SU-DHL-6 (cell line): ENCODE measurements at regions not wholly inside any gene's neighbourhood (a gene's known extent, or its start where the extent isn't known, plus 50 kb on each side); places are given as distances from the start of the nearest gene placed in this dataset.

ENCODE experiments used
- H2AFZ ChIP-seq: fragments of 200-600 bp; sonication (generic); 2 replicates; pipeline ENCODE4 v1.6.1; 2014; ENCODE audit warnings: low read depth, mild to moderate bottlenecking, moderate library complexity, mixed read lengths, antibody characterized with exemption, low read length; ENCODE audit not compliant: severe bottlenecking
- H3F3A ChIP-seq: fragments of 200-600 bp; shearing (Covaris generic); 2 replicates; pipeline ENCODE4 v1.6.0; 2016; ENCODE audit warnings: antibody characterized with exemption, mild to moderate bottlenecking; ENCODE audit not compliant: insufficient read depth
- H3K27ac ChIP-seq: fragments of 200-600 bp; sonication (generic); 2 replicates; pipeline ENCODE4 v1.5.1; 2016; ENCODE audit warnings: low read depth, mild to moderate bottlenecking, low read length, moderate library complexity, mixed read lengths
- H3K27me3 ChIP-seq: fragments of 200-600 bp; sonication (generic), shearing (Covaris generic); 2 replicates; pipeline ENCODE4 v1.6.0; 2014; ENCODE audit warnings: mild to moderate bottlenecking, low read length
- H3K36me3 ChIP-seq: fragments of 200-600 bp; sonication (generic); 2 replicates; pipeline ENCODE4 v1.6.1; 2014; ENCODE audit warnings: mild to moderate bottlenecking, low read length, mixed read lengths
- H3K4me2 ChIP-seq: fragments of 300-600, 200-600 bp; shearing (Covaris generic), sonication (generic); 2 replicates; pipeline ENCODE4 v1.6.0; 2014; ENCODE audit warnings: low read length, low read depth, mild to moderate bottlenecking; ENCODE audit not compliant: poor library complexity, severe bottlenecking
- H3K4me3 ChIP-seq: fragments of 200-600 bp; sonication (generic); 2 replicates; pipeline ENCODE4 v1.5.1; 2014; ENCODE audit warnings: antibody characterized with exemption, low read length, mild to moderate bottlenecking, mixed read lengths; ENCODE audit not compliant: insufficient read depth, poor library complexity, severe bottlenecking
- H3K79me2 ChIP-seq: fragments of 200-600 bp; sonication (generic); 2 replicates; pipeline ENCODE4 v1.6.1; 2014; ENCODE audit warnings: mild to moderate bottlenecking, low read length, moderate library complexity; ENCODE audit not compliant: insufficient read depth
- H3K9ac ChIP-seq: fragments of 200-600 bp; sonication (generic); 2 replicates; pipeline ENCODE4 v1.7.0; 2014; ENCODE audit warnings: mild to moderate bottlenecking, low read length
- H3K9me2 ChIP-seq: fragments of 200-600 bp; sonication (generic); replicated peaks from 2 replicates; pipeline ENCODE4 v1.6.1; 2014; ENCODE audit warnings: low read length; ENCODE audit not compliant: insufficient read depth
- H3K9me3 ChIP-seq: fragments of 200-600 bp; sonication (generic); 2 replicates; pipeline ENCODE4 v1.6.1; 2014; ENCODE audit warnings: low read length, mixed read lengths; ENCODE audit not compliant: insufficient read depth
- H4K20me1 ChIP-seq: fragments of 200-600 bp; sonication (generic); 2 replicates; pipeline ENCODE4 v1.6.1; 2014; ENCODE audit warnings: low read depth, mild to moderate bottlenecking, antibody characterized with exemption, low read length, moderate library complexity, mixed read lengths
- CTCF ChIP-seq: fragments of 200-600 bp; sonication (generic); IDR thresholded peaks from one replicate; pipeline ENCODE4 v1.5.1; 2017; ENCODE audit warnings: antibody characterized with exemption, mild to moderate bottlenecking, low read length, moderate library complexity; ENCODE audit not compliant: insufficient read depth, poor library complexity, severe bottlenecking
- EZH2phosphoT487 ChIP-seq: fragments of 200-600 bp; sonication (generic), shearing (Covaris generic); conservative IDR thresholded peaks from 2 replicates; pipeline ENCODE4 v1.6.1; 2018; ENCODE audit warnings: mild to moderate bottlenecking, antibody characterized with exemption, low read length, moderate library complexity, mixed read lengths

- Histone ChIP-seq H3K79me2 (no peaks in the 10 kb centered on the region), H3K4me3 (no peak overlapping the region), H3K27me3 (no peaks in the 10 kb centered on the region), H3K36me3 (no peaks in the 10 kb centered on the region), H3K27ac (no peak overlapping the region), H3K4me2 (no peak overlapping the region), H3F3A (no peaks in the 10 kb centered on the region), H3K9me3 (no peaks in the 10 kb centered on the region), H3K9ac (no peak overlapping the region), H2AFZ (no peak overlapping the region), H3K9me2 (no peaks in the 10 kb centered on the region), H4K20me1 (no peaks in the 10 kb centered on the region)
- TF ChIP-seq CTCF (no peak), EZH2phosphoT487 (no peak)
Observed at GRCh38 chr20:23189854-23190253, 103.7 kb upstream of the CD93 start.

DNA sequence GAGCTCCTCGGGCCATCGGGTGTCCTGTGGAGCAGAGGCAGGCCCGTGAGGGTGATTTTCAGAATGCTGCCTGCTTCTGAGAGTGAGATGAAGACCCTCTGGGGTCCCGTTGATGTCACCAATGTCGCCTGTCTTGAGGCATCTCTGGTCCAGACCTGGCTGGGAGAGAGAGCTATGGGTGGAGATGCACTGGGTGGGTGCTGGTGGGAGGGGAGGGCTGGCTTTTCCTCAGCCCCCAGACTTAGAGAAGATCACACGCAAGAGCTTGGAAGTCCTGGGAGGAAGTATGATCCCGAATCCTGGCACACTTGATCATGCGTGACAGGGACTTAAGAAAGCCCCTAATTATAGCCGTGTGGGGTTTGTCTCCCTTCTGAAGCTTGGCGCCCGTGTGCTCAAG, 103.2 kb upstream of the CD93 start:
- H3K9ac ChIP-seq, result no peak overlapping the region
- H3K79me2 ChIP-seq, result no peaks in the 10 kb centered on the region
- H3K36me3 ChIP-seq, result no peaks in the 10 kb centered on the region
- H3K27me3 ChIP-seq, result no peaks in the 10 kb centered on the region
- TF ChIP-seq CTCF (no peak), EZH2phosphoT487 (no peak)
- no peaks in the 10 kb centered on the region for H3K9me3 ChIP-seq
- H3K27ac ChIP-seq, result no peak overlapping the region
- H3K4me3 ChIP-seq, result no peak overlapping the region
- no peaks in the 10 kb centered on the region for H3K9me2 ChIP-seq
- H4K20me1 ChIP-seq, result no peaks in the 10 kb centered on the region
- H3F3A ChIP-seq, result no peaks in the 10 kb centered on the region
- H2AFZ ChIP-seq, result no peak overlapping the region
- no peak overlapping the region for H3K4me2 ChIP-seq

- no peaks in the 10 kb centered on the region for H3K27me3 ChIP-seq
- H4K20me1 ChIP-seq, result no peaks in the 10 kb centered on the region
- H3K4me3 ChIP-seq, result no peak overlapping the region
- TF ChIP-seq EZH2phosphoT487 (no peak), CTCF (no peak)
- no peak overlapping the region for H3K27ac ChIP-seq
- H3K9ac ChIP-seq, result no peak overlapping the region
- H3K36me3 ChIP-seq, result no peaks in the 10 kb centered on the region
- H3K4me2 ChIP-seq, result no peak overlapping the region
- no peak overlapping the region for H2AFZ ChIP-seq
- no peaks in the 10 kb centered on the region for H3K79me2 ChIP-seq
- H3K9me2 ChIP-seq, result no peaks in the 10 kb centered on the region
- H3F3A ChIP-seq, result no peaks in the 10 kb centered on the region
- no peaks in the 10 kb centered on the region for H3K9me3 ChIP-seq
Observed at GRCh38 chr20:23188377-23189169, 102.4 kb upstream of the CD93 start.
